ENCODE measurements at regions not wholly inside any gene's neighbourhood (a gene's known extent, or its start where the extent isn't known, plus 50 kb on each side); places are given as distances from the start of the nearest gene placed in this dataset.

DNA sequence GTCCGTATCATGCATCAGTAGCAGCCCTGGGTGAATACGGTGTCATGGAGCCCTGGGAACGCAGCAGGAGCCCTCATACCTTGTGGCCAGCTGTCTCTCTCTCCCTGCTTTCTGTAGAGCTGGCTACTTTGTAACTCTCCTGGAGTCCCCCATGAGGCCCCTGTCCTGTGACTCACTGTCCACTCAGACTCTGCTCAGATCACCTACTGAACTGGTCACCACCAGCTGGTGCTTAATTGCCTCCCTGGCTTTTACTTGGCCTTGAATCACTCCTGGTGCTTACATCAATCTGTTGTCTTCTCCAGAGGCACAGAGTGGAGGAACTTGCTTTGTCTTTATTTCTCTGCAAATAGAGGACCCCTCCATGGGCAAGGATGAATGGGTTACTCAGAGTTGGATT, 172.7 kb downstream of the HRH4 start:
- Mint-ChIP-seq H3K9me3 (ENCODE audit: unreplicated experiment) (no peaks in the 10 kb centered on the region), H3K36me3 (ENCODE audit: unreplicated experiment) (no peaks in the 10 kb centered on the region), H3K27me3 (ENCODE audit: unreplicated experiment) (peaks cover 14% of the 10 kb centered on the region), H3K4me1 (ENCODE audit: unreplicated experiment) (no peaks in the 10 kb centered on the region), H3K27ac (ENCODE audit: unreplicated experiment) (no peak overlapping the region), H3K4me3 (ENCODE audit: unreplicated experiment) (no peak overlapping the region)
- no peak for DNase-seq (ENCODE audit: extremely low spot score, unreplicated experiment)
- no peak for TF ChIP-seq CTCF (IDR thresholded peaks at IDR 0.05)

DNA sequence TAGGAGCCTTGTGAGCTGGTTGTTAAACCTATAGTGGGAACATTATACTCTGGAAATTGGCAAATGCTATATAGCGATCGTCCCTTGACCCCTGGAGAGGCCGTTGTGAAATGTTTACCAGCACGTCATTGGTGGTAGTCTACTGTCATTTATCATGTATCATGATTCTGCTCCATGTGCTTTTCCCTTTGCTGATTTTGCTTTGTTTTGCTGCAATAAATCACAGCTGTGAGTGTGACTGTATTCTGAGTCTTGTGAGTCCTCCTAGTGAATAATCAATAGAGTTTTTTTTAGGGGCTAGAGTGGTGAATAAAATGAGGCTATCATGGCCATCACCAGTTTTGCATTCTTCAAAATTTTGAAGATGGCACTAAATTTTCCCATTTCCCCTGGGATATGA, 189.1 kb downstream of the HRH4 start:
- no peak for DNase-seq (ENCODE audit: extremely low spot score, unreplicated experiment)
- H3K4me3 Mint-ChIP-seq (ENCODE audit: unreplicated experiment), result no peak overlapping the region
- H3K27me3 Mint-ChIP-seq (ENCODE audit: unreplicated experiment), result no peaks in the 10 kb centered on the region
- TF ChIP-seq CTCF (IDR thresholded peaks at IDR 0.05), result no peak
- no peaks in the 10 kb centered on the region for H3K9me3 Mint-ChIP-seq (ENCODE audit: unreplicated experiment)
- no peaks in the 10 kb centered on the region for H3K4me1 Mint-ChIP-seq (ENCODE audit: unreplicated experiment)
- H3K36me3 Mint-ChIP-seq (ENCODE audit: unreplicated experiment), result no peaks in the 10 kb centered on the region
- no peak overlapping the region for H3K27ac Mint-ChIP-seq (ENCODE audit: unreplicated experiment)

DNA sequence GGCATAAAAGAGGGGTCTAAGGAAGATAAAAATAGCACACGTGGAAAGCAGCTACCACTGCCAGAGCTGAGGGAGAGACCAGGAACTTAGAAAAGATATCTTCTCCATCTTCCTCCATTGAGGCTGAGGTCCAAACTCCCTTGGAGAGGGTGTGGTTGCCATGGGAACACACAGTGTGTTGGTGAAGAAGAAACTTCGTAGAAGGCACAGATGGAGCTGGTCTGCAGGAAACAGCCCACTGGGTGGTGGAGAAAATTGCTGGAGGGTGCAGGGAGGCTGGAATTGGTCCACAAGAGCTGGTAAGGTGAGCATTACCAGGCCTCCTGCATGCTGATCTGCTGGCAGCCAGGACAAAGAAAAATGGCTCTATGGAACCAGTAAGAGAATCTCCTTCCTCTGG, 191.0 kb downstream of the HRH4 start:
- no peak for DNase-seq (ENCODE audit: extremely low spot score, unreplicated experiment)
- Mint-ChIP-seq H3K27ac (ENCODE audit: unreplicated experiment) (no peak overlapping the region), H3K27me3 (ENCODE audit: unreplicated experiment) (no peaks in the 10 kb centered on the region), H3K36me3 (ENCODE audit: unreplicated experiment) (no peaks in the 10 kb centered on the region), H3K9me3 (ENCODE audit: unreplicated experiment) (no peaks in the 10 kb centered on the region), H3K4me1 (ENCODE audit: unreplicated experiment) (no peaks in the 10 kb centered on the region), H3K4me3 (ENCODE audit: unreplicated experiment) (no peak overlapping the region)
- TF ChIP-seq CTCF (IDR thresholded peaks at IDR 0.05), result no peak

DNA sequence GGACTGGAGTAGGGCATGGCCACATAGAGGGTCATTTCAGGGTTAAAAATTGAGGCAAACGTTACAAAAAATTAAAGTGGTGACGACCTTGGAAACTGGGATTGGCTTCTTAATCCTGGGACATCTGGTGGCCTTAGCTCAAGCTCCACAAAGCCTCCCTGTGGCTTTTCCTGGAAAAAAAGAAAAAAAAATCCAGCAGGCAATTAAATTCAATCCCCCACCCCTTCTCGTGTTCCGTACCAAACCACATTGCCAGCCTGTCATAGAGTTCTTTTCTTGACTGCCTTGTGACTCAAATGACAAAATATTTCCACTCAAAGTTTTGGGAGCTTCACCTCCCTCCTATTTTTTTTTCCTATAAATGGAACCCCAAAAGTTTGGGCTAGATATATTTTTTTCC, 195.6 kb downstream of the HRH4 start:
- DNase-seq (ENCODE audit: extremely low spot score, unreplicated experiment), result no peak
- H3K27ac Mint-ChIP-seq (ENCODE audit: unreplicated experiment), result no peak overlapping the region
- H3K27me3 Mint-ChIP-seq (ENCODE audit: unreplicated experiment), result no peaks in the 10 kb centered on the region
- no peaks in the 10 kb centered on the region for H3K36me3 Mint-ChIP-seq (ENCODE audit: unreplicated experiment)
- H3K9me3 Mint-ChIP-seq (ENCODE audit: unreplicated experiment), result no peaks in the 10 kb centered on the region
- TF ChIP-seq CTCF (IDR thresholded peaks at IDR 0.05), result no peak
- H3K4me3 Mint-ChIP-seq (ENCODE audit: unreplicated experiment), result no peak overlapping the region
- no peaks in the 10 kb centered on the region for H3K4me1 Mint-ChIP-seq (ENCODE audit: unreplicated experiment)

DNA sequence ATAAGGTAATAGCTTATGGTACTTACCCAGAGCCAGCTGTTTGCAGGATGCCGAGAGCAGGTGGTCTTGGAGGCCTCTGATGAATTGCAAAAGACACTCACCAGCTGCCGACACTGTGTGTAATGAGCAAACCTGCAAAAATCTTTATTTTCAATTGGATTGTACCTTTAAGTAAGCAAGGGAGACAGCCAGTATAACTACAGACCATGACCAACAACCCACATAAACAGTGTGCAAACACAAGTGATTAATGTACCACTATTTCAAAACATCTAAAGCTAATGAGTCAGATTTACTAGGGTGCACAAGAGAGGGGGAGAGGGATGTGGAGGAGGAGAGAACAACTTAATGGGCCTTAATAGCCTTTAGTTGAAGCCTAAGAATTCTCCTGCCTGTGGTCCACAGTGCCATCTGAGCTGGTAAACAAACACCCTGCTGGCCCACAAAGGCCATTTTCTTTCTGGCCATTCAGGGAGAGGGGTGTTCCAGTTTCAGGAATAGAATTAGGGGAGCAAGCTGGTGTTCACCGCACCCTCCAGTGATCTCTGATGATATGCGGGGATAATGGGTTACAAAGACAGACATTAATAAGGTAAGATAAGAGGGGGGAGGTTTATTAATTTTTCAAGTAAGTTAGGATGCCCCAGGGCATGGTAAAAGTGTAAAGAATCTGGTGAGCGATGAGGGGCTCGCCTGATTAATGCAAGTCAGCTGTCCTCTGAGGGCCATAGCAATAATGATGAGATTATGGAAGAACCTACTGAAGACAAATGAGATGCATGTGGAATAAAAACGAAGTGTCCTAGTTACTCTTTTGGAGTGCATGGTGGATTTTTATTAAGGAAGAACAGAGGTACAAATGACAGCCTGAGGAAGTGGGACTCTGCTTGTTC, 196.4 kb downstream of the HRH4 start:
- no peaks in the 10 kb centered on the region for H3K36me3 Mint-ChIP-seq (ENCODE audit: unreplicated experiment)
- no peak for TF ChIP-seq CTCF (IDR thresholded peaks at IDR 0.05)
- no peak overlapping the region for H3K27ac Mint-ChIP-seq (ENCODE audit: unreplicated experiment)
- no peak overlapping the region for H3K4me3 Mint-ChIP-seq (ENCODE audit: unreplicated experiment)
- no peaks in the 10 kb centered on the region for H3K4me1 Mint-ChIP-seq (ENCODE audit: unreplicated experiment)
- H3K27me3 Mint-ChIP-seq (ENCODE audit: unreplicated experiment), result no peaks in the 10 kb centered on the region
- DNase-seq (ENCODE audit: extremely low spot score, unreplicated experiment), result no peak
- H3K9me3 Mint-ChIP-seq (ENCODE audit: unreplicated experiment), result no peaks in the 10 kb centered on the region

Measured in osteocyte (in vitro differentiated cells).